DMS153 treated with DMSO at 0.1 percent for 48 hours (cell line): ENCODE measurements at regions not wholly inside any gene's neighbourhood (a gene's known extent, or its start where the extent isn't known, plus 50 kb on each side); places are given as distances from the start of the nearest gene placed in this dataset.

Experiments used
- DNase-seq: peaks from one replicate; lab custom pipeline; 2025; ENCODE audit not compliant: unreplicated experiment; lab: John Stamatoyannopoulos, UW

DNA sequence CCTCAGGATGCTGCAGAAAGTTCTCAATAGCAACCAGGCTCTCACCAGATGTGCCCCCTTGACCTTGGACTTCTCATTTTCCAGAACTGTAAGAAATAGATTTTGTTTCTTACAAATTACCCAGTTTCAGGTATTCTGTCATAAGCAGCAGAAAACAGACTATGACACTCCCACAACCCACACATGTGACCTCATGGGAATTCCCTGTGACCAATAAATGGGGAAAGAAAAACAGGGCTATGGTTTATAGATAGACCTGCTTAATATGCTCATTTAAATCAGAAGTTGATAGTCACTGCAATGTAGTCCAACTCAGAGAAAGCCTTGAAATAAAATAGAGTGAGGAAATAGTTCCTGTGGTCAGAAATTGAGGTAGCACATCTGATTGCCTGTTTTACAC, 380.9 kb upstream of the PTBP2 start:
- DNase-seq = no peak

DNA sequence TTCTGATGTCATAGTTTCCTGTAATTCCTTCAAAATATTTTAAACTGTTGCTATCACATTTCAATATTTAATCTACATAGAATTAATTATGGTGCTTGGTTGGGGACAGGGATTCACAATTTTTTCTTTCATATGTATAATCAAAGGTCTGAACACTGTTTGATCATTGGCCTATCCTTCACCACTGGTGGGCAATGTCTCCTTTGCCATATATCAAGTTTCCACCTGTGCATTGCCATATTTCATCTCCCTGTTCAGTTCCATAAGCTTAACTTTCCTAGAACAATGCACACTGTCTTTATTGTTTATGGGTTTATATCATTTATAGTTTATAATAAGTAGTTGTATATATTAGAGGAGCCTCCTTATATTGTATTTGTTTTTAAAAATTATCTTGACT, 374.9 kb upstream of the PTBP2 start:
- no peak for DNase-seq

DNA sequence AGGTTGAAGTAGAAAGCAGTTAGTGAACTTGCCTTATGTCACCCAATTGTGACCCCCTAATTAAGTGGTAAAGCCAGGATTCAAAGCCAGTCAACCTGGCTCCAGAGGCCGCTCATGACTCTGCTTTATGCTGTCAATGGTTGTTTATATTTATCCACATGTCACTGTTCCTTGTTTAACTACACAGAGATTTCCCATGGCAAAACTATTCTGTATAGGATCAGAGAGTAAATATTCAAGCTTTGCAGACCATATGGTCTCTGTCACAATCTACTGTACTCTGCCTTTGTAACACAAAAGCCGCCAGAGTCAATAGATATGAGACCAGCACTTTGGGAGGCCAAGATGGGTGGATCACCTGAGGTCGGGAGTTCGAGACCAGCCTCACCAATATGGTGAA, 371.7 kb upstream of the PTBP2 start:
- no peak for DNase-seq

DNA sequence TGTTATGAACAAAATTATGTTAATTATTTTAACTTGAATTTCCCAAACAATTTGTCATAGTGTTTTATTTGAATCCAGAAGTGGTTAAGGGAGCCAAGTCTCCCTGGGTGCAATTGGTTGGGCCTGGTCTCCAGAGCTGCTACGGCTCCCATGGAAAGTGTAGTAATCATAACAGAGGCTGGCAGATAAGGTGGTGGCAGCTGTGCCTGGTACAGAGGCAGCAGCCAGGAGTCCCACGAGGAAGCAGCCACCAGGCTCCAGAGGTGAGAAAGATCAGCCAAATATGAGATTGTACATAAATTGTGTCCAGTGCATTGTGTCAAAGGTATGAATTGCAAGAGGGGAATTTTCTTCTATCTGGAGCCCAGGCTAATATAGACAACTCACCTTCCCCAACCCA, 368.9 kb upstream of the PTBP2 start:
- no peak for DNase-seq

DNA sequence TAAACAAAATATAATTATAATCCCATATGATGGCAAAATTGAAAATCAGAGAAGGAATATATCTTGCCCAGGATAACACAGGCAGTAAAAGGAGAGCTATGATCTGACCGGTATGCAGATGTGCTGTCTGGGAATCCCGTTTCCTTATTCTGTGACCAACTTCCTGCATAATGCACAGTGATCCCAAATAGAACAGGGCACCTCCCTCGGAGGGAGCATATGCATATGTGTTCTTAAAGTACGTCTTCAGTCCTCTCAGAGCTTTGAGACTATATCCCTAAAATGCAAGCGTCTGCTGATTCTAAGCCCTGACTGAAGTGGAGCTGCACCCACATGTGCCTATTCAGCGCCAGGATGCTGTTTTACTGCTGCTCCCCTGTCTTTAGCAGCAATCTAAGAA, 366.1 kb upstream of the PTBP2 start:
- no peak for DNase-seq

DNA sequence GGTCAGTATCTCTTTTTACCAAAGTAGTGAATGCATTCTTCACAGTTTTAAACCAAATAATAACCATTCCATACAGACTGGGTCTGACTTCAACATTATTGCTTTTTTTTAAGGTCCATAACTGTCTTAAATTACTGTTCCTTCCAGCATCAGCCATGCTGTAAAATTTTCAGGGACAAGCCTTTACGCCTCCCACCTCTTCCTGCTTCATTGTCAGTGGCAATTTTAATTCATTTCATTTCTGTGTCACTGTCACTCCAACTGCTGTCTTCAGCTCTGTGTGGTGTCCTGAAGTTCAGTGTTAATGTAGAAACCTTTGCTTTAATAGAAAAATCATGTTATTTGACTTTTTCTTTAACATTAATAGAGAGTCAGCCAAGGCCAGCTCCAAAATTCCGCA, 365.6 kb upstream of the PTBP2 start:
- DNase-seq = no peak

DNA sequence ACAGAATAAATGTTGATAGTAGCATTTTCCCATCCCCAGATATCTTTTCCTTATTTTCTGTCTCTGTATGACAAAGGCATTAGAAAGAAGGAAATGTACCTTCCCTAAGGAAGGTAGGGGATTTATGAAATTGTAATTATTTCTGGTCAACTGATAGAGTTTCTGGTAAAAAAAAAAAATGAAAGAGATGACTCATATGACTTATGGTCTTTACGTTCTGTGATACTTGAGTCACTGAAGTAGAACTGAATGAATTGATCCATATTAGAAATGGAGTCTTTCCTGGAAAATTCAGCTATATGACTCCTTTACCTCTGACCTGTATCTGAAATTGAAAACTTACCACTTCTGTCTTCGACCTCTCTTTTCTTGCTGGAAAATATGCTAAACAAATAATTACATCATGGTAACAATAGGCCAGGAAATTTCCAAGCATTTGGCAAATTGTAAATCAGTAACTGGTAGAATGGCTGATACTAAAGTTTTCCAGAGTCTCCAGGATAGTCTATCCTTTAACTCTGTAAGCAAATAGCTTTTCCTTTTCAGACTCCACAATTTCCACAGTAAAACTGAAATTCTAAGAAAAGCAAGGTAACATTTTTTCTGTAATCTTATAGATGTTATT, 364.3 kb upstream of the PTBP2 start:
- DNase-seq = no peak

DNA sequence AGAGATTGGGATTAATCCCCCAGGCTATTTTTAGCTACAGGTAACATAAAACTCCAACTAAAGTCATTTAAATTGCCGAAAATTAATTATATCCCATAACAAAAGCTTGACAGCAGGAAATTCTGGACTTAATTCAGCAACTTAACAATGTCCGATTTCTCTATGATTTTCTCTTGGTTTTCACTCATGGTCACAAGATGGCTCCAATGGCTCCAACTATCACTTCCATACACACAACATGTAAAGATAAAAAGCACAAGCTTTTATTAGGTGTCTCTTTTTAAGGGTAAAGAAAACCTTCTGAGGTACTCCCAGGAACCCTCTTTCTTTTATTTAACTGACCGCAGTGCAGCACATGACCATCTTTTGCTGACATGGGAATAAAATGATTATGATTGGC, 363.5 kb upstream of the PTBP2 start:
- no peak for DNase-seq

DNA sequence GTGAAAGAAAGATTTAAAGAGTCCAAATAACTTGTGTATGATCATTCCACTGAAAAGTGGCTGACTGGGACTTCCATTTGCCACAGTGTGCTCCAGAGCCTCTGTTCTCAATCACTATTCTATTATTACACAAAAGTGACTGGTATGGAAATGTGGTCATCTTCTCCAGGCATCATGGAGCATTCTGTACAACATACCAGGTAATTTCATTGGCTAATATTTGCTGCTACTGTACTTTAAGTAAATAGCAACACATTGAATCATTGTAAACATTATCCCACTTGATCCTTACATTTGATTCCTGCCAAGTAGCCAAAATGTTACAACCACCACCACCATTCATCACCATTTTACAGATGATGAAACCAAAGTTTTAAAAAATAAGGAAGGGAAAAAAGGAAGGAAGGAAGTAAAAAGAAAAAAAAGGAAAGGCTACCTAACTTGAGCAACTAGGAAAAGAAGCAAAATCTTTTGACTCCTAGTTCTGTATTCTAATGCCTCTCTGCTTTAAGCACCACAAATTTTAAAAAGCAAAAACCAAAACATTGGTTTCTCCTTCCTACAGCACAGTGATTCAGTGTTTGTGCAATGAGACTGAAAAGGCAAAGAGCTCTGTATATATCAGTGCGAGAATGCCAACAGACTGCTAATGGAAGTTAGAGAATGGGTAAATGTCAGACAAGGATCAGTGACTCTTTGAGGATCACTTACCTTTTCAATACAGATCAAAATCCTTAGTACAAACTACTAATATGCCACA, 361.4 kb upstream of the PTBP2 start:
- no peak for DNase-seq

DNA sequence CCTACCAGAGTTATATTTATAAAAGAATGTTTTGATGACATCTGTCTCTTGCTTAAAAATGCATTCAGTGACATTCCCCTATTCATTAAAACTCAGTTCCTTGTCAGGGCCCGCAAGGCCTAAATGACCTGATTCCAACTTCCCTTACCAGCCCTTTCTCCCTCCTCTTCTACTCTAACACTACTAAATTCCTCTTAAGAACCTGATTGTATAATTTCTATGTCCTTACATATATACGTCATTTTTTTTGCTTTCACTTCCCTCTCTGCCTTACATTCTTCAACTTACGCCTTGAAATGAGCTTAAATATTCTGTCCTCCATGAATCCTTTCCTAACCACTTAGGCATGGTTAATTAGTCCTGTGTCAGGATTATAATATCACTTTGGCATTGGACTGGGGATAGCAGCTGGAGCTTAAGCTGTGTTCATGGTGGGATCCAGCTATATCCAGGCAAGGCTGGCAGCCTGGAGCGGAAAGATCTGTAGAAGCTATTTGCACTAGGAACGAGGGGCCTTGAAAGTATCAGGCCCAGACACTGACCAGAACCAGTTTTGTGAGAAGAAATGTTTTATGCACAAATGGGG, 360.2 kb upstream of the PTBP2 start:
- DNase-seq = no peak

DNA sequence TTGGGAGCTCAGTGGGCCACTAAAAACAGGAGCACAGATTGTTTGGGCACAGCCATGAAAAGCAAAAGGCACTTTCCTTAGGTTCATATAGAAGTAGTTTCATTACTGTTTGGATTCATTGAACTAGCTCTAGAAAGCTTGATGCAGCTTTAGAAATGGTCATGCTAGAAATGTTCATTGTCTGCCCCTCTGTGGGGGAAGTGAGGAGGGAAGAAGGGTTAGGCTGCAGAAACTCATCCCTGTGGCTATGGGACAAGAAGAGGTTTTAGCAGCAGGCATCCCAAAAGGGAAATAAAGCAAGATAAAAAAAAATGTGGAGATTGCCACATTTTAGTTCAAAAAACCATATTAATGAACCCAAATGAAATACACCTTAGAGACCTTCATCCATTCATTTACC, 359.6 kb upstream of the PTBP2 start:
- no peak for DNase-seq

DNA sequence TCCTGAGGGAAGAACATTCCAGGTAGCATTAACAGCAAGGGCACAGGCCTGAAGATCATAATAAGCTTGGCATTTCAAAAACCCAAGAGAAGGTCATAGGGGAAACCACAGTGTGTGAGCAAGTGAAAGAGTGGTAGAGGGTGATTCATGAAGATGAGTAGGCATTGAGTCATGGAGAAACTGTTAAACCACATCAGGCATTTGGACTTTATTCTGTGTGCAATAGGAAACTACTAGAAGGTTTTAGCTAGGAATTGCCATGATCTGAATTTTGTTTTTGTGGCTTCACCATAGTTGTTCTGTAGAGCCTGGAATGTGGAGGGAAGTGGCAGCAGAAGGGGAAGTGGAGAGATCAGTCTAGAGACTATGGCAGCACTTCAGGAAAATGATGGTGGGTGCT, 359.0 kb upstream of the PTBP2 start:
- DNase-seq = no peak

DNA sequence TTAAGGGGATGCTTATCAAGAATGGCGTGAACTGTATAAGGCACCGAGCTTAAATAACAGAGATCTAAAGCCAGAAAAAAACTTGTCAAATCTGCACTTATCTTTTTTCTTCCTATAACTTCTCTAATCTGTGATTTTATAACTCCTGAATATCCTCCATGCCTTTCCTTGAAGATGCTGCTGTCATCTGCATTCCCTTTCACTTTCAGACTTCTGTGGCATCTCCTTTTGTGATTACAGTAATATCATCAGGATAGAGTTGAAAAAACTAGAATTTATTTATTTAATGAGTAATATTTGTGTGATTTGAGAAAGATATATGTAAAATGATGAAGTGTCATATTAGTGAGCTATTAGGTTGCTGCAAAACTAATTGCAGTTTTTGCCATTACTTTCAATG, 357.8 kb upstream of the PTBP2 start:
- DNase-seq = no peak

DNA sequence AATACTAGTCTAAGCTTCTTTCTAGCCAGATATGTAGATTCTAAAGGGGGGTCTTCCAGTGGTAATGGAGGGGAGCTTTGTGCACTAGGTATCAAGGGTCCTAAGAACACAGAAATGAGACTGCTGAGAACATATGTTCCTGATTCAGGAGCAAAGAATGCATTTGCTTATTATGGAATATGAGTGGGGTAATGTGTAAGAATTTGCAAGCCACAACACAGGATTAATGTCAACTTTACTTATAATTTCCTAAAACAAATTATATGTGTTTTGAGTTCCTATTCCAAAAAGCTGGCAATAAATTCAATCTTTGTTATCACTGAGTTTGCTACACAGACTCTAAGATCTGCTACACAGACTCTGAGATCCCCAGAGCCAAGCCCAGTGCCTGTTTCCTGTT, 357.0 kb upstream of the PTBP2 start:
- DNase-seq = no peak

DNA sequence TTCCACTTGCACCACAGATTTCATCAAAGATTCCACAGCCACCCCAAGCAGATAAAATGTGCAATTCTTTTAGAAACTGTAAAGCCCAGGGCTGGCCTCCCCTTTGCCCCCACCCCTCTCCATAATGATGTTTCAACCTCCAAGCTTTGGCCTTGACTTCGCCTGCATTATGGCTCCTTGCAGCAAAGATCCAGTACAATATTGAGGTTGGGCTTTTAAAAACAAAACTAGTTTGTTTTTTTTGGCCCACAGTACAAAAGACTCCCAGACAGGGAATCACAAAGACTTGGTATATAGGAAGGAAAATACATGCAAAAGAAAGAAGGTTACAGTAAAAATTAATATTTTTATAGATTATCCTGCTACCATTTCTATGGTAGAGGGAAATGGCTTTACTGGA, 356.5 kb upstream of the PTBP2 start:
- DNase-seq = no peak

DNA sequence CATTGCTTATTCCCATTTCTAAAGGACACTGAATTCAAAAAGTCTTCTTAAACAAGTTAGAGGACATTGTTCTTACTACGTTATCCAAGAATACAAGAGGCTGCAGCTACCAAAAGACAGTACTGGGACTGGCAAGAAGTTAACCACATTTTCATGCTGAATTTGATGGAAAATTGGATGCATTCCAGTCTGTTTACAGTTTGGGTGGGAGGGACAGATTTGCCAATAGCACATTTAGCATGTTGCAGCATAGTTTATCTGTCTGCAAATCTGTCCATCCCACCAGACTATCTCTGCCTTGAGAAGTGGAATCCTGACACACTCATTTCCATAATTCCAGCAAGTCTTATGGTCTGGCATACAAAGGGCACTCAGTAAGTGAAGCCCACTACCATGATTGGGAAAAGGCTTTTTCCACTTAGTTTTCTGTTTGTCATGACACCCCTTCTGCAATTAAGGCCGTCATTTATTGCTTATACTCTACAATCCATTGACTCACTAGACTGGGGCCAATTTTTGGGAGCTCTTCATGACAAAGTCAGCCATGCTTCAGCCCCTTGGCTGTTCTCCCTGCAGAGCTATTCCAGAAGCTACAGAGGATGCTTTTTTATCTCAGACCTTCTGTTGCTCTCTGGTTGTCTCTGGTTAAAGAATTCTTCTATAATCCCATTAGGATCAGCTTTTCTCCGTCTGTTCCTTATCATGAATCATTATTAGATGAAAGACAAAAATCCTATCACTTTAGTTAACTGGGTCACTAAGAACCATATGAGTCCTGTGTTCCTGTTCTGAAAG, 355.8 kb upstream of the PTBP2 start:
- no peak for DNase-seq

DNA sequence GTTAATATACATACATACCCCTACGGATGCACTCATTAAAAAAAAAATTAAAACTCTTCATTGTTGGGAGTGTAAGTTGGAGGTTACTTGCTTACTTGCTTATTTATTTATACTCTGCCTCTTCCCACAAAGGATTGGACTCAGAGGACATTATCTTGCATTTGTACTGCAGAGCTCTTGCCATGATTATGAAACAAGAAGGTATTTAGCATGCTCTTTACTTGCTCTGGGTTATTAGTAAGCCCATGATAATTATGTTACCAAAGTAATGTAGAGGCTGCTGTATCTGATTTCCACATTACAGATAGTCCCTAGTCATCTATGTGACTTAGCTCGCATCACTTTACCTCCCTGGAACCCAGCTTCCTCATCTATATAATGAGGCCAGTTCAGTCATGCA, 355.1 kb upstream of the PTBP2 start:
- DNase-seq = no peak

DNA sequence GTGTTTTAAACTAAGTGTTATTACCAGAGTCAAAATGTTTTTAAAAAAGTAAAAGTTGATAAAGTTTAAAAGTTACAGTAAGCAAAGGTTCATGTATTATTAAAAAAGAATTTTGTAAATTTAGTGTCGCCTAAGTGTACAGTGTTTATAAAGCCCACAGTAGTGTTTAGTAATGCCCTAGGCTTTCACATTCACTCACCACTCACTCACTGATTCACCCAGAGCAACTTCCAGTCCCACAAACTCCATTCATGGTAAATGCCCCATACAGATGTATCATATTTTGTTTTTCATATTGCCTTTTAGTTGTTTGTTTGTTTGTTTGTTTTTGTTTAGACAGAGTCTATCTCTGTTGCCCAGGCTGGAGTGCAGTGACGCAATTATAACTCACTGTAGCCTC, 353.8 kb upstream of the PTBP2 start:
- DNase-seq = no peak

DNA sequence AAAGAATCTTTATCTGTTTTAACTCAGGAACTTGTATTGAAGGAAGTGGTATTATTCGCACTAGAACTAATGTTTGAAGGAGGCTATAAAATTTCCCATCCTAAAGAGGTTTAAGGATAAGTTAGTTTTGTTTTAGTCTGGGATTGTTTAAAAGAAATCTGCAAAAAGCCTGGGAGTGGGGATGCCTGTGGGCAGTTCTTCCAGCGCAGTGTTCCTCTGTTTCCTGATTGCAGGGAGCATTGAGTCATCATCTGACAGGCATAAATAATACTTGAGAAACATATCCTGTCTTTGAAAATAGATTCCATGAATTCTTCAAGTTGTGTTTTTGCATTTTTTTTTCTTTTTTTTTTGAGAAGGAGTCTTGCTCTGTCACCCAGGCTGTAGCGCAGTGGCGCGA, 350.8 kb upstream of the PTBP2 start:
- DNase-seq = no peak

DNA sequence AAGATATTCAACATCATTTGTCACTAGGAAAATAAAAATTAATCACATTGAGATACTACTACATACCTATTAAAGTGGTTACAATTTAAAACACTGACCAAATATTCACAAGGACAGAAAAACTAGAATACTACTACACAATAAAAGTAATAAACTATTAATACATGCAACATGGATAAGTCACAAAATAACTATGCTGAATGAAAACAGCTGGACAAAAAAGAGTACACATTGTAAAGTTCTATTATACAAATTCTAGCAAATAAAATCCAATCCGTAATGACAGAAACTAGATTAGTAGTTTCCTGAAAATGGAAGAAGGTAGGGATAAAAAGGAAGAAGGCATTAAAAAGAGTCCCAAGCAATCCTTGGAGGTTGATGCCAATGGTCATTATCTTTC, 348.7 kb upstream of the PTBP2 start:
- no peak for DNase-seq

DNA sequence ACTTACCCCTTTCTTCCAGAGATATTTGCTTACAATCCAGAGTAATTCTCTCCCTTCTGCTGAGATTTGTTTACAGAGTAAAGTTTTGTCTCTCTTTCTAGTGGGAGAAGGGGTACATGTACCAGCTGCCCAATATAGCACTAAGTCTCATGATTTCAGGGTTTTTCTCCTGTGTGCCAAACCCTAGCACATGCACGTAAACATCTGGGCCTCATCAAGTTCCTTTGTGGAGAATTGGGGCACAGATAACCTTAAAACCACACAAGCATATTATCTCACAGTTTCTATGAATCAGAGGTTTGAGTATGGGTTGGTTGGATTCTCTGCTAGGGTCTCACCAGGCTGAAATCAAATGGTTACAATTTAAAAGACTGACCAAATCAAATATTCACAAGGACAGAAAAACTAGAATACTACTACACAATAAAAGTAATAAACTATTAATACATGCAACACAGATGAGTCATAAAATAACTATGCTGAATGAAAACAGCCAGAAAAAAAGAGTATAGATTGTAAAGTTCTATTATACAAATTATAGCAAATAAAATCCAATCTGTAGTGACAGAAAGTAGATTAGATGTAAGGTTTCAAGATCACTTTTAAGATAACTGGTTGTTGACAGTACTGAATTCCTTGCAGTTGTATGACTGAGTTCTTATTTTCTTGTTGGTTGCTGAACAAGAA, 347.4 kb upstream of the PTBP2 start:
- no peak for DNase-seq
